MCF 10A (cell line): ENCODE measurements at regions not wholly inside any gene's neighbourhood (a gene's known extent, or its start where the extent isn't known, plus 50 kb on each side); places are given as distances from the start of the nearest gene placed in this dataset.
A peak's percentile ranks its signal among the peaks of the same experiment; 100 is the strongest.

Experiments used
- BruUV-seq: library from RNA; stranded (reverse); fragments of 400-500 nt; replicated peaks from 2 replicates; lab custom pipeline; 2021; lab: Mats Ljungman, UMichigan
- CTCF ChIA-PET: fragments of 300-600 bp; sonication (Branson Sonifier 250); formaldehyde crosslinking; extraction: SDS; loops from one replicate; lab custom pipeline; 2021; ENCODE audit warnings: antibody characterized with exemption, inconsistent platforms; lab: Yijun Ruan, JAX
- POLR2A ChIA-PET: fragments of 300-600, 350-650 bp; sonication (Branson Sonifier 250); formaldehyde crosslinking; extraction: SDS; loops from one replicate; lab custom pipeline; 2020; ENCODE audit warnings: antibody characterized with exemption, inconsistent platforms; lab: Yijun Ruan, JAX
- DNase-seq: peaks from one replicate; pipeline ENCODE4 v3.0.0-alpha.2; 2018; ENCODE audit not compliant: unreplicated experiment
- H3K27ac Mint-ChIP-seq: one replicate; pipeline ENCODE4 v1.8.0; 2022; ENCODE audit warnings: mild to moderate bottlenecking, low read depth, mixed read lengths; ENCODE audit not compliant: unreplicated experiment
- H3K27me3 Mint-ChIP-seq: one replicate; pipeline ENCODE4 v1.8.0; 2022; ENCODE audit warnings: mixed read lengths; ENCODE audit not compliant: insufficient read depth, unreplicated experiment
- H3K36me3 Mint-ChIP-seq: one replicate; pipeline ENCODE4 v1.8.0; 2022; ENCODE audit warnings: mild to moderate bottlenecking, moderate library complexity, mixed read lengths; ENCODE audit not compliant: insufficient read depth, unreplicated experiment
- H3K4me1 Mint-ChIP-seq: one replicate; pipeline ENCODE4 v1.8.0; 2022; ENCODE audit warnings: mixed read lengths; ENCODE audit not compliant: insufficient read depth, unreplicated experiment
- H3K4me3 Mint-ChIP-seq: one replicate; pipeline ENCODE4 v1.8.0; 2022; ENCODE audit warnings: mild to moderate bottlenecking, moderate library complexity, mixed read lengths; ENCODE audit not compliant: unreplicated experiment
- H3K9me3 Mint-ChIP-seq: one replicate; pipeline ENCODE4 v1.8.0; 2022; ENCODE audit warnings: mixed read lengths; ENCODE audit not compliant: unreplicated experiment
- intact Hi-C: fragments of 100-400 bp; cut with micrococcal nuclease; formaldehyde crosslinking; loops from 2 replicates; pipeline ENCODE4 v1.14.1; 2022
- TF ChIP-seq, protein P1 (sequence below): fragments of 200-600 bp; IDR thresholded peaks from one replicate; pipeline ENCODE4 v1.8.0; 2022; ENCODE audit warnings: antibody characterized with exemption, mild to moderate bottlenecking; ENCODE audit not compliant: unreplicated experiment

DNA sequence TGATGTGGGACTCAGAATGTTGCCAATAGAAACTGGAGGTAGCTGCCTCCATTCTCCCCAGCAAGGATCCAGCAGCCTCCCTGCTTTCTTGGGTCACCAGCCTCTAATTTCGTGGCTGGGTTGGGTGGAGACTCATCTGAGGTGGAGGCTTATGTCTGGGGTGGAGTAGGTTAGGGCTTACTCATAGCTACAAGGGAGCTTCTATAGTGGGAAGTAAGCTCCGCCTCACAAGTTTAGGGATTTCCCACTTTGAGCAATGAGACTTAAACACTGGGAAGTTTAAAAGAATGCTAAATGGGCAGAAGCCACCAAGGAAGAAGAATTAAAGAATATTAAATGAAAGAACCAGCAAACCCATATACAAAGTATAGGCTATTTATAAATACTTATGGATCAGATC lies 63.8 kb downstream of the GJD2 start:
- peak; percentile 55 for DNase-seq
- H3K4me3 Mint-ChIP-seq: no peak overlapping the region
- TF ChIP-seq, protein P1, sequence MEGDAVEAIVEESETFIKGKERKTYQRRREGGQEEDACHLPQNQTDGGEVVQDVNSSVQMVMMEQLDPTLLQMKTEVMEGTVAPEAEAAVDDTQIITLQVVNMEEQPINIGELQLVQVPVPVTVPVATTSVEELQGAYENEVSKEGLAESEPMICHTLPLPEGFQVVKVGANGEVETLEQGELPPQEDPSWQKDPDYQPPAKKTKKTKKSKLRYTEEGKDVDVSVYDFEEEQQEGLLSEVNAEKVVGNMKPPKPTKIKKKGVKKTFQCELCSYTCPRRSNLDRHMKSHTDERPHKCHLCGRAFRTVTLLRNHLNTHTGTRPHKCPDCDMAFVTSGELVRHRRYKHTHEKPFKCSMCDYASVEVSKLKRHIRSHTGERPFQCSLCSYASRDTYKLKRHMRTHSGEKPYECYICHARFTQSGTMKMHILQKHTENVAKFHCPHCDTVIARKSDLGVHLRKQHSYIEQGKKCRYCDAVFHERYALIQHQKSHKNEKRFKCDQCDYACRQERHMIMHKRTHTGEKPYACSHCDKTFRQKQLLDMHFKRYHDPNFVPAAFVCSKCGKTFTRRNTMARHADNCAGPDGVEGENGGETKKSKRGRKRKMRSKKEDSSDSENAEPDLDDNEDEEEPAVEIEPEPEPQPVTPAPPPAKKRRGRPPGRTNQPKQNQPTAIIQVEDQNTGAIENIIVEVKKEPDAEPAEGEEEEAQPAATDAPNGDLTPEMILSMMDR: no peak
- no TSS peak for BruUV-seq
- intact Hi-C loops: no loop called here
- H3K27ac Mint-ChIP-seq: peak overlapping the region; percentile 63
- CTCF ChIA-PET: interaction anchor here (1.0 kb wide), 1 partner anchor 229 kb away, joined by 3 read pairs; no protein-coding TSS in a partner anchor
- H3K9me3 Mint-ChIP-seq: no peaks in the 10 kb centered on the region
- H3K27me3 Mint-ChIP-seq: no peaks in the 10 kb centered on the region
- peaks cover 31% of the 10 kb centered on the region for H3K4me1 Mint-ChIP-seq
- POLR2A ChIA-PET: interaction anchor here (0.5 to 1.8 kb wide), 6 partner anchors 9 to 1546 kb away, joined by 3 to 5 read pairs (median 3); no protein-coding TSS in a partner anchor
- H3K36me3 Mint-ChIP-seq: no peaks in the 10 kb centered on the region

DNA sequence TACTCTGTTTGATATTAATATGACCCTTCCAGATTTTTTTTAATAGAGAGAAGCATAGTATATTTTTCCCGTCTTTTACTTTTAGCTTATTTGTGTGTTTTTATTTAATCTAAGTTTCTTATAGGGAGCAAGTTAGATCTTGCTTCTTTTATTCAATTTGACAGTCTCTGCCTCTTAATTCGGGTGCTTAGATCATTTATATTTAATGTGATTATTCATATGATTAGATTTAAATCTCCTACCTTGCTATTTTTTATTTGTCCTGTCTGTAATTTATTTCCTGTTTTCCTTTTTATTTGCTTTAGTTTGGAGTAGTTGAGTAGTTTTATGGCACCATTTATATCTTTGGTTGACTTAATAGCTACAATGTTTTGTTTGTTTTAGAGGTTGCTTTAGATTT lies 66.1 kb downstream of the GJD2 start:
- Mint-ChIP-seq H3K27ac (no peak overlapping the region), H3K4me3 (no peak overlapping the region), H3K27me3 (no peaks in the 10 kb centered on the region), H3K4me1 (peaks cover 28% of the 10 kb centered on the region), H3K36me3 (no peaks in the 10 kb centered on the region), H3K9me3 (no peaks in the 10 kb centered on the region)
- intact Hi-C loops: loop anchor here (2.0 kb wide), 1 partner anchor 54 kb away; no protein-coding TSS in a partner anchor
- no peak for DNase-seq
- TF ChIP-seq, protein P1: no peak
- POLR2A ChIA-PET: no interaction called here
- no TSS peak for BruUV-seq
- CTCF ChIA-PET: interaction anchor here (1.0 kb wide), 1 partner anchor 19 kb away, joined by 3 read pairs; no protein-coding TSS in a partner anchor

DNA sequence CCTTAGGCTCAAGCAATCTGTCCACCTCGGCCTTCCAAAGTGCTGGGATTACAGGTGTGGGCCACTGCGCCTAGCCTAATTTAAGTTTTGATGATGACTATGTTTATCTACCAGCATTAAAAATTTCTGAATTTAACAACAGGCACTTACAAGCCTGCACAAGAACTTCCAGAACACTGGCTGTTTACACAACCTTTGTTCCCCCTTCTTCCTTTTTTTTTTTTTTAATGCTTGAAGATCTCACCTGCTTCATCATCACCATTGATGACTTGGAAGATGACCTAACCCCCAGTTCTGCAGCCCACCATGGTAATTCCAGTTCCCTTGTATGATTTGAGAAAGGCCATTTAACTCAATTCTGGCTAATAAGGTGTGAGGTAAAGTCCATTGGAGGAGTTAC lies 70.4 kb downstream of the GJD2 start:
- Mint-ChIP-seq H3K27ac (no peak overlapping the region), H3K4me1 (peaks cover 18% of the 10 kb centered on the region), H3K36me3 (no peaks in the 10 kb centered on the region), H3K4me3 (no peak overlapping the region), H3K9me3 (no peaks in the 10 kb centered on the region), H3K27me3 (no peaks in the 10 kb centered on the region)
- ChIA-PET CTCF (no interaction called here), POLR2A (no interaction called here)
- no peak for DNase-seq
- TF ChIP-seq, protein P1: no peak
- intact Hi-C loops: no loop called here
- no TSS peak for BruUV-seq

DNA sequence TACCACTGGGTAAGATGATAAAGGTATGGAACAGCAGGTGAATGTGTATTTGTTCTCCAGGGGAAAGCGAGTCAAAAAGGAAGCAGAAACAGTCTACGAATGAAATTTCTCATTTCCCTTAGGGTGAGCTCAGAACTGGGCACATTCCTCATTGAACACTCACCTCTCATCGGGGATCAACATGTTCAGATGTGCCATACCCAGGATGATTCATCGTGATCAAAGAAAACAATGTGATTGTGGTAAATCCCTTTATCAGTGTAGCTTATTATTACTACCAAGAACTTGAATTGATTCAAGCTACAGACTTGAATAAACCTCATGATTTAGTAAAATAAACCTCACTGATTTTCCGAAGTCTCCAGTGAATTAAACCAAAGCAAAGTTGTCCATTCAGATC lies 72.1 kb downstream of the GJD2 start:
- Mint-ChIP-seq H3K4me3 (peak overlapping the region; percentile 0), H3K9me3 (no peaks in the 10 kb centered on the region), H3K36me3 (no peaks in the 10 kb centered on the region), H3K27ac (peak overlapping the region; percentile 76), H3K27me3 (no peaks in the 10 kb centered on the region), H3K4me1 (peaks cover 18% of the 10 kb centered on the region)
- no TSS peak for BruUV-seq
- intact Hi-C loops: no loop called here
- ChIA-PET POLR2A (interaction anchor here (0.9 kb wide), 1 partner anchor 9 kb away, joined by 3 read pairs; no protein-coding TSS in a partner anchor), CTCF (no interaction called here)
- peak; percentile 76 for DNase-seq
- TF ChIP-seq, protein P1: no peak
